ENCODE measurements at regions not wholly inside any gene's neighbourhood (a gene's known extent, or its start where the extent isn't known, plus 50 kb on each side); places are given as distances from the start of the nearest gene placed in this dataset.

GRCh38 chr4:59655996-59656395 is 1544.1 kb upstream of the ADGRL3 start:
- TF ChIP-seq EGR1 (IDR thresholded peaks at IDR 0.05) (no peak), FOXM1 (IDR thresholded peaks at IDR 0.05; ENCODE audit: borderline replicate concordance, low read depth) (no peak), NFIC (IDR thresholded peaks at IDR 0.05) (no peak), MAX (IDR thresholded peaks at IDR 0.05) (no peak), ZBTB7A (IDR thresholded peaks at IDR 0.05; ENCODE audit: low read depth) (no peak), RAD21 (IDR thresholded peaks at IDR 0.05; ENCODE audit: low read depth) (no peak), TCF12 (IDR thresholded peaks at IDR 0.05; ENCODE audit: low read depth) (no peak), EP300 (IDR thresholded peaks at IDR 0.05; ENCODE audit: borderline replicate concordance) (no peak), TAF1 (IDR thresholded peaks at IDR 0.05; ENCODE audit: low read depth) (no peak), TEAD4 (IDR thresholded peaks at IDR 0.05) (no peak), CREB1 (IDR thresholded peaks at IDR 0.05; ENCODE audit: low read depth) (no peak)
- TF ChIP-seq, protein P1, sequence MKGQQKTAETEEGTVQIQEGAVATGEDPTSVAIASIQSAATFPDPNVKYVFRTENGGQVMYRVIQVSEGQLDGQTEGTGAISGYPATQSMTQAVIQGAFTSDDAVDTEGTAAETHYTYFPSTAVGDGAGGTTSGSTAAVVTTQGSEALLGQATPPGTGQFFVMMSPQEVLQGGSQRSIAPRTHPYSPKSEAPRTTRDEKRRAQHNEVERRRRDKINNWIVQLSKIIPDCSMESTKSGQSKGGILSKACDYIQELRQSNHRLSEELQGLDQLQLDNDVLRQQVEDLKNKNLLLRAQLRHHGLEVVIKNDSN (IDR thresholded peaks at IDR 0.05): no peak

DNA sequence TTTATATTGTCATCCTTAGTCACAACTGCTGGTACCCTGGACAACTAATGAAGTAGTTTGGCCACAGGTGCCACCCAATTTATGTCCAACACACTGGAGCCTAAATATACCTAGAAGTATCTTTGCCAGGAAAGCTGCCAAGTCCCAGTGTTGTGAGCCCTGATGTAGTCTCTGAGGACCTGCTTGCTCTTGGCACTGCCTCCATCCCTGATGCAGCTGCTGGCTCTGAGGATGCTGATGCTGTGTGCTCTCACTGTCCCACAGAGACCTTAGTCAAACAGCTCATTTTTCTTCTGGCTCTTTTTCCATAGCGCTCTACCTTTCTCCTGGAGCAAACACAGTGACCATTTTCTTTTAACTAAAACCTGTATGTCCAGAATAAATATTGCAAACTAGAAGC is 1535.4 kb upstream of the ADGRL3 start:
- TF ChIP-seq EP300 (IDR thresholded peaks at IDR 0.05; ENCODE audit: borderline replicate concordance) (no peak), YY1 (IDR thresholded peaks at IDR 0.05; ENCODE audit: low read depth) (no peak)
- TF ChIP-seq, protein P2, sequence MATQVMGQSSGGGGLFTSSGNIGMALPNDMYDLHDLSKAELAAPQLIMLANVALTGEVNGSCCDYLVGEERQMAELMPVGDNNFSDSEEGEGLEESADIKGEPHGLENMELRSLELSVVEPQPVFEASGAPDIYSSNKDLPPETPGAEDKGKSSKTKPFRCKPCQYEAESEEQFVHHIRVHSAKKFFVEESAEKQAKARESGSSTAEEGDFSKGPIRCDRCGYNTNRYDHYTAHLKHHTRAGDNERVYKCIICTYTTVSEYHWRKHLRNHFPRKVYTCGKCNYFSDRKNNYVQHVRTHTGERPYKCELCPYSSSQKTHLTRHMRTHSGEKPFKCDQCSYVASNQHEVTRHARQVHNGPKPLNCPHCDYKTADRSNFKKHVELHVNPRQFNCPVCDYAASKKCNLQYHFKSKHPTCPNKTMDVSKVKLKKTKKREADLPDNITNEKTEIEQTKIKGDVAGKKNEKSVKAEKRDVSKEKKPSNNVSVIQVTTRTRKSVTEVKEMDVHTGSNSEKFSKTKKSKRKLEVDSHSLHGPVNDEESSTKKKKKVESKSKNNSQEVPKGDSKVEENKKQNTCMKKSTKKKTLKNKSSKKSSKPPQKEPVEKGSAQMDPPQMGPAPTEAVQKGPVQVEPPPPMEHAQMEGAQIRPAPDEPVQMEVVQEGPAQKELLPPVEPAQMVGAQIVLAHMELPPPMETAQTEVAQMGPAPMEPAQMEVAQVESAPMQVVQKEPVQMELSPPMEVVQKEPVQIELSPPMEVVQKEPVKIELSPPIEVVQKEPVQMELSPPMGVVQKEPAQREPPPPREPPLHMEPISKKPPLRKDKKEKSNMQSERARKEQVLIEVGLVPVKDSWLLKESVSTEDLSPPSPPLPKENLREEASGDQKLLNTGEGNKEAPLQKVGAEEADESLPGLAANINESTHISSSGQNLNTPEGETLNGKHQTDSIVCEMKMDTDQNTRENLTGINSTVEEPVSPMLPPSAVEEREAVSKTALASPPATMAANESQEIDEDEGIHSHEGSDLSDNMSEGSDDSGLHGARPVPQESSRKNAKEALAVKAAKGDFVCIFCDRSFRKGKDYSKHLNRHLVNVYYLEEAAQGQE (IDR thresholded peaks at IDR 0.05; ENCODE audit: low read depth): no peak

DNA sequence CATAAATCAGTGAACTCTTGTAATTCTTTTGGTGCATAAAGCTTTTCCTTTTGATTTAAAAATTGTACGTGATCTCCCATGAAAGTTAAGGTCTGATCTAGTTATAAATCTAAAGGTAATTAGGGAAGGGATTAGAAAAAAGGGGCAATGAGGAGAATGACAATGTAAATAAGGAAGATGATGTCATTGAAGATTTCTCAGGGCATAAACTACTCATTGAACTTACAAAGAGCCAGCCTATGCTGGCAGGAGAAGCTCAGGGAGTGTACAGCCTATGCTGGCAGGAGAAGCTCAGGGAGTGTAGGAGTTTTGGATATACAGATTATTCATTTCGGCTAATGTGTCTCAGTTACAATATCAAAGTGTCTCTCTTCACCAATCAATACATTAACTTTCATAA is 1533.5 kb upstream of the ADGRL3 start:
- TF ChIP-seq RAD21 (IDR thresholded peaks at IDR 0.05; ENCODE audit: low read depth): no peak
- TF ChIP-seq MAX (IDR thresholded peaks at IDR 0.05): no peak
- TF ChIP-seq EGR1 (IDR thresholded peaks at IDR 0.05): no peak
- TF ChIP-seq EP300 (IDR thresholded peaks at IDR 0.05; ENCODE audit: borderline replicate concordance): no peak
- no peak for TF ChIP-seq TCF12 (IDR thresholded peaks at IDR 0.05; ENCODE audit: low read depth)
- TF ChIP-seq YY1 (IDR thresholded peaks at IDR 0.05; ENCODE audit: low read depth): no peak
- no peak for TF ChIP-seq CEBPB (IDR thresholded peaks at IDR 0.05)
- no peak for TF ChIP-seq CREB1 (IDR thresholded peaks at IDR 0.05; ENCODE audit: low read depth)
- TF ChIP-seq NFIC (IDR thresholded peaks at IDR 0.05): no peak
- no peak for TF ChIP-seq TAF1 (IDR thresholded peaks at IDR 0.05; ENCODE audit: low read depth)

- no peak for TF ChIP-seq EGR1 (IDR thresholded peaks at IDR 0.05)
These were observed 1529.1 kb upstream of the ADGRL3 start for GRCh38 chr4:59671037-59671436.

DNA sequence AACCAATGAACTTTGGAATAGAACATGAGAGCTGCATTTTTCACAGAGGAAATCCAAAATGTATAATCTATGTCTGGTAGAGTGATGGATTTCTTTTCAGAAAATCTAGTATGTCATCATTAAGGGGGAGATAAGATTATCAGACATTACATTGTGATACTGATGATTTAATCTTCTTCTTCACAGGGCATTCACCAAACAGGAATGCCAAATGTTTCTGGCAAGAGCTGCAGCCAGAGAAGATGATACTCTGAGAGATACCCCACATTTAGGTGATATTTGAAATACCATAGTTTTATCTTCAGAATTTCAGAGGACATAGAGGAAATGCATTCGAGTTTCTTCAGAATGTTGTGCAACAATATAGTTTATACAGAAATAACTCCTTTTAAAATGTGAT is 1523.7 kb upstream of the ADGRL3 start:
- TF ChIP-seq RAD21 (IDR thresholded peaks at IDR 0.05; ENCODE audit: low read depth) (no peak), NFIC (IDR thresholded peaks at IDR 0.05) (no peak), ZBTB7A (IDR thresholded peaks at IDR 0.05; ENCODE audit: low read depth) (no peak), TEAD4 (IDR thresholded peaks at IDR 0.05) (no peak), MAX (IDR thresholded peaks at IDR 0.05) (no peak), CEBPB (IDR thresholded peaks at IDR 0.05) (no peak), FOXM1 (IDR thresholded peaks at IDR 0.05; ENCODE audit: borderline replicate concordance, low read depth) (no peak), CREB1 (IDR thresholded peaks at IDR 0.05; ENCODE audit: low read depth) (no peak), EP300 (IDR thresholded peaks at IDR 0.05; ENCODE audit: borderline replicate concordance) (no peak), EGR1 (IDR thresholded peaks at IDR 0.05) (no peak)
- TF ChIP-seq, protein P2 (IDR thresholded peaks at IDR 0.05; ENCODE audit: low read depth): no peak
- TF ChIP-seq, protein P1 (IDR thresholded peaks at IDR 0.05): no peak

- no peak for TF ChIP-seq MAX (IDR thresholded peaks at IDR 0.05)
- TF ChIP-seq RAD21 (IDR thresholded peaks at IDR 0.05; ENCODE audit: low read depth): no peak
- no peak for TF ChIP-seq FOXM1 (IDR thresholded peaks at IDR 0.05; ENCODE audit: borderline replicate concordance, low read depth)
- no peak for TF ChIP-seq TEAD4 (IDR thresholded peaks at IDR 0.05)
- TF ChIP-seq TAF1 (IDR thresholded peaks at IDR 0.05; ENCODE audit: low read depth): no peak
- TF ChIP-seq, protein P1 (IDR thresholded peaks at IDR 0.05): no peak
- no peak for TF ChIP-seq TCF12 (IDR thresholded peaks at IDR 0.05; ENCODE audit: low read depth)
- TF ChIP-seq ZBTB7A (IDR thresholded peaks at IDR 0.05; ENCODE audit: low read depth): no peak
- TF ChIP-seq CREB1 (IDR thresholded peaks at IDR 0.05; ENCODE audit: low read depth): no peak
- TF ChIP-seq CEBPB (IDR thresholded peaks at IDR 0.05): no peak
- no peak for TF ChIP-seq EGR1 (IDR thresholded peaks at IDR 0.05)
- no peak for TF ChIP-seq EP300 (IDR thresholded peaks at IDR 0.05; ENCODE audit: borderline replicate concordance)
- no peak for TF ChIP-seq YY1 (IDR thresholded peaks at IDR 0.05; ENCODE audit: low read depth)
These were observed 1514.5 kb upstream of the ADGRL3 start for GRCh38 chr4:59685626-59686025.

Data from Ishikawa (cell line).